Cardiac fibroblast (primary cell): ENCODE measurements at regions not wholly inside any gene's neighbourhood (a gene's known extent, or its start where the extent isn't known, plus 50 kb on each side); places are given as distances from the start of the nearest gene placed in this dataset.
A peak's percentile ranks its signal among the peaks of the same experiment; 100 is the strongest.

ENCODE experiments used
- DNase-seq, 2 donors: peaks; one replicate each; pipeline versions ENCODE4 v3.0.0 to v3.0.0-alpha.2; 2010; ENCODE audit warnings: low read depth in 2 of 2
- H3K4me3 ChIP-seq, 2 donors: replicated peaks in 1 of 2; 1 replicate in 1 of 2; 2 replicates in 1 of 2; pipeline ENCODE4 v1.5.1; 2011; ENCODE audit warnings: low read depth in 2 of 2, low read length in 2 of 2, mild to moderate bottlenecking in 2 of 2, moderate library complexity in 1 of 2
- TF ChIP-seq, protein P1 (sequence below): IDR thresholded peaks from one replicate; pipeline ENCODE4 v1.5.1; 2011; ENCODE audit warnings: low read depth, mild to moderate bottlenecking, low read length, inconsistent platforms

DNA sequence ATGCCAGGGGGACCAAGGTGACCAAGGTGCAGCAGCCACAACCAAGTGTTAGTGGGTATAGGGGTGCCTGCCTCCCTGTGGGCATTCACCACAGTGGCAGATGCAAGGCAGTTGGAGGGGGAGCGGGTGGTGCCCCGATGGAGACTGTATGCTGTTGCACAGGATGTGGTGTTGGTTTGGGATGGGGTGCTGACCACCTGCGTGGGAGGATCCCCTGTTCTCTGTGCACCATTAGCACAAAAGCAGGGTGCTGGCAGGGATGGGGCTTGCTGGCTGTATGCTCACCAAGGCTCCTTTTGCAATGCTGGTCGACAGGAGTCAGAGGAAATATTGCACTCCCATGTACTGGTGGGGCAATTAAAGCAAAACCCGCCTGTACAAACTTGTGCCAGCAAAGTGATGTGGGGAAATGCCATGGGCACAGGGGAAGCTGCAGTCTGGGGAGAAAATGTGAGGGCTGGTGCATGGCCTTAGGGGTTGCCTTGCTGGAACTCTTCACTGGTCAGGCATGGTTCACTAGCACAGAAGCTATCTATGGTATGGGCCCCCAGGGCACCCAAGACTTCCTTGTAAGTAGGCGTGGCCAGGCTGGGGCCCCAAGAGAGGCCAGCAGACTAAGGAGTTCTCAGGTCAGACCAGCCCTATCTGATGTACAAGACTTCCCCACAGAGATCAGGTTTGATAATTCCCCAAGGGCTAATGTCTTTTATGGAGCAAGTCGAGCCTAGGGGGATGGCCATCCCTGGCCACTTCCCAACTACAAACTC lies 51.9 kb upstream of the GNAT3 start:
- no peak overlapping the region for H3K4me3 ChIP-seq
- no peak for DNase-seq
- TF ChIP-seq, protein P1, sequence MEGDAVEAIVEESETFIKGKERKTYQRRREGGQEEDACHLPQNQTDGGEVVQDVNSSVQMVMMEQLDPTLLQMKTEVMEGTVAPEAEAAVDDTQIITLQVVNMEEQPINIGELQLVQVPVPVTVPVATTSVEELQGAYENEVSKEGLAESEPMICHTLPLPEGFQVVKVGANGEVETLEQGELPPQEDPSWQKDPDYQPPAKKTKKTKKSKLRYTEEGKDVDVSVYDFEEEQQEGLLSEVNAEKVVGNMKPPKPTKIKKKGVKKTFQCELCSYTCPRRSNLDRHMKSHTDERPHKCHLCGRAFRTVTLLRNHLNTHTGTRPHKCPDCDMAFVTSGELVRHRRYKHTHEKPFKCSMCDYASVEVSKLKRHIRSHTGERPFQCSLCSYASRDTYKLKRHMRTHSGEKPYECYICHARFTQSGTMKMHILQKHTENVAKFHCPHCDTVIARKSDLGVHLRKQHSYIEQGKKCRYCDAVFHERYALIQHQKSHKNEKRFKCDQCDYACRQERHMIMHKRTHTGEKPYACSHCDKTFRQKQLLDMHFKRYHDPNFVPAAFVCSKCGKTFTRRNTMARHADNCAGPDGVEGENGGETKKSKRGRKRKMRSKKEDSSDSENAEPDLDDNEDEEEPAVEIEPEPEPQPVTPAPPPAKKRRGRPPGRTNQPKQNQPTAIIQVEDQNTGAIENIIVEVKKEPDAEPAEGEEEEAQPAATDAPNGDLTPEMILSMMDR, result no peak

- no peak overlapping the region for H3K4me3 ChIP-seq
- DNase-seq, result no peak
- TF ChIP-seq, protein P1, result no peak
These were observed 53.7 kb upstream of the GNAT3 start for GRCh38 chr7:80565554-80565953.

- TF ChIP-seq, protein P1, result no peak
- no peak overlapping the region for H3K4me3 ChIP-seq
- peak; percentile 27 to 36 for DNase-seq
These were observed 56.8 kb upstream of the CD36 start for GRCh38 chr7:80581486-80582260.

- peak; percentile 15 to 43 for DNase-seq
- no peak overlapping the region for H3K4me3 ChIP-seq
- TF ChIP-seq, protein P1, result no peak
These were observed 54.5 kb upstream of the CD36 start for GRCh38 chr7:80583901-80584300.

DNA sequence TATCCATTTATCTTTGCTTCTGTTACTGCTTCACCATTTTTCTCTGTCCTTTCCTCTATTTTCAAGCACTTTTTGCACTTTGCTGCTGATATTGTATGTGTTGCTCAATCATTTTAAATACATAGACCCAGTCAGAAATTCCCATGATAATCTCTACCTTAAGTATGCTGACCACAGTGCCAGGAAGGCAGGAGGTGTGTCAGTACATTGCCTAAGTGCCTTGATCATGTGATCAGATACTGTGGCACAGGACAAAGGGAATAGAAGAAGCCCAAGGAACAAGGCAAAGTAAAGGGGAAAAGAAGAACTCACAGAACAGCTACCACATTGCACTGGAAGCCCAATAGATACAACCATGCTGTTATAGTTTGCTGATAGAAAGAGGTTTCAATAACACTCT lies 53.7 kb upstream of the CD36 start:
- no peak overlapping the region for H3K4me3 ChIP-seq
- DNase-seq, result peak; percentile 78 to 87
- TF ChIP-seq, protein P1, result no peak

DNA sequence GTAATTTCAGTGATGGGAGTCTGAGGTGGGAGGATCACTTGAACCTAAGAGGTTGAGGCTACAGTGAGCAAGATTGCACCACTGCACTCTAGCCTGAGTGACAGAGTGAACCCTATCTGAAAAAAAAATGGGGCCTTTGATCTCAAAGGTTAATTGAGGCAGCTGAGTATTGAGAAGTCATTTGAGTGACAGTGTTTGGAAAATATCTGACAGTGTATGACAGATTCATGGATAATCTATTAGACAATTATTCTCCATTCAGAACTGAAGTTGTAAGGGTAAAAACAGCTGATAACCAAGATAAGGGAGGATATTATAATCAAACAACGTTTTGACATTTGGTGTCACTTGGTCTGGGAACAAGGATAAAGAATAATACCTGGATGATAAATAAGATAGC lies 50.9 kb upstream of the CD36 start:
- H3K4me3 ChIP-seq, result no peak overlapping the region
- no peak for DNase-seq
- TF ChIP-seq, protein P1, result no peak
